Activated CD8-positive, alpha-beta memory T cell treated with anti-CD3 and anti-CD28 coated beads for 36 hours (primary cell): ENCODE measurements at regions not wholly inside any gene's neighbourhood (a gene's known extent, or its start where the extent isn't known, plus 50 kb on each side); places are given as distances from the start of the nearest gene placed in this dataset.

Experiments used
- CTCF ChIA-PET: fragments of 350-600 bp; sonication (Branson Sonifier 250); formaldehyde crosslinking; loops from one replicate; lab custom pipeline; 2021; ENCODE audit warnings: antibody characterized with exemption; lab: Charles Lee
- POLR2A ChIA-PET: fragments of 350-600 bp; sonication (Branson Sonifier 250); formaldehyde crosslinking; loops from one replicate; lab custom pipeline; 2021; ENCODE audit warnings: antibody characterized with exemption; lab: Charles Lee

DNA sequence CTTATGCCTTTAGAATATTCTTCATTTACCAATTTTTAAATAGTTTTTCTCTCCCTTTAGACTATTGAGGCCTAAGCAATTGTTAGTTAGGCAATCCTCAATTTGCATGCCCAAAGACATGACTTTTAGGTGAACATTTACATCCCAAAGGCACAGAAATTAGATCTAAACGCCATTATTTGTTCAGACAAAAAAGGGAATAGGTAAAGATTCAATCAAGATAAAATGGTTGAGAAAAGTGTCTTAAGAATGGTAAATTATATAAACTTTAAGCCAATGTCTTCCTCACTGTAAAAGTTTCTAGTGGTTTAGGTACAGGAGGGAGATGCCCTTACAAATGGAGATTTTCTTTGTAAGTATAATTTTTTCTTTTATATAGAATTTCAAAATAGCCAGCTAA, 50.2 kb upstream of the MME start:
- ChIA-PET POLR2A (no interaction called here), CTCF (no interaction called here)

DNA sequence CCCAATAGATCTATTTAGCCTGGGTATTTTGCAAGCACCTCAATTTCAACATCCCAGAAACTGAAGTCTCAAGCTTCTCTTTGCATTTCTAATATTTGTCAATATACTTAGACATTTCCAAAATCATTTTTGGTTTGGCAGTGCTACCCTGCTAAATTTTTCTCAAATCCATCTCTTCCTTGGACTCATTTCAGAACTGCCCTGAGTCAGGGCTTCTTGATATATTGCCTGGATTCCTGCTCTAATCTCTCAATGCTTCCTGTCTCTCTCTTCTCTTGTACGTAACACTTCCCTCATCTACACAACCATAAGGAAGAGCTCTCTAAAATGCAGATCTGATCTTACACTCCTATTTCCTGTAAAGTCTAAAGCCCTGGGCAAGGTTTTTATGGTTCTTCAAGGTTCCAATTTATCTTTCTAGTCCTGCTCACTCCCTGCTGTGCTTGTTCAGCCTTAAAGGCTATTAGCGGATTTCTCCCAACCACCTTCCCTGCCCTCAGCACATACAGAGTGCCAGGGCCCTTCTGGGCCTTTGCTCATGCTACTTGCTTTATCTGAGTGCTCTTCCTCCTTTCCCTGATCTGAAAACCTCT, 53.0 kb upstream of the MME start:
- POLR2A ChIA-PET, result no interaction called here
- CTCF ChIA-PET, result no interaction called here

DNA sequence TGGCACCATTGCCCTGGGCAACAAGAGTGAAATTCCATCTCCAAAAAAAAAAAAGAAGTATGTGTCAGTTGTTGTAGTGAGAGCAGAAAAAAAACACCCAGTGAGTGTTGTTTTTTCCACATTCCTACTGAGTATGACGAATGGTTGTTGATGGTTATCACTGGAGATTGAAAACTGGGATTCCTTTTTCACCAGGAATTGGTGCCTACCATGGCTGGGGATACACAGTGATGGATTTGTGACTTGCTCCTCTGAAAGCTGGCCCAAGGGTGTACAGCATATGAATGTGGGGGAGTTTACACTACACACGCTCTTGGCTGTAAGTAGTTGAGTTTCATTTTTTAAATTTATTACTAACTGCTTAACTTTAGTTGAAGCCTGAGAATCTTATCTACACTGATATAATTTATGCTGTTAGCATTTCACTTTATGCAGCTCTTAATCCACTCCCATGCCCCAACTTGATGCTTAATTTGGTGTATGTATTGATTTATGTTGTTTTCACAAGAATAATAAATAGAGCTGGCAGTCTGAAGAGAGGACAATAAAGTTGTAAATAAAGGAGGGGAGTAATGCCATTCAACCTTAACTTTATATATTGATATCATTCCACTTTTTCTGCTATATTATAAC, 56.0 kb upstream of the MME start:
- ChIA-PET CTCF (no interaction called here), POLR2A (no interaction called here)

DNA sequence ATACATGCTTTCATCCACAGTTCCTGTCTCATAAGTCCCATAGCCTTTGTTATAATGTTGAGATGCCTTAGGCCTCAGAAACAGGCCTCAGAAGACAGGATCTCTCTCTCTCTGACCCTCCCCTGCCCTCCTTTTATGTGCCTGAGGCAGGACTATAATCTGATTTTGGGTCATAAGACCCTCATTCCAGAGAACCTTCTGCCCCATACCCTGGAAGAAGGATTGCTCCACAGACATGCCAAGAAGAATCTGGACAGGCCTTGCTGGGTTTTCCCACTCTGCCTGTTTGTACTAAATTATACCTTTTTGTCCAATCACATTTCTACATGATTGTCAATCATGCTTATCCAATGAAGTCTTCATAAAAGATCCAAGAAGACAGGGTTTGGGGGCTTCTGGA, 57.2 kb upstream of the MME start:
- CTCF ChIA-PET, result no interaction called here
- POLR2A ChIA-PET, result no interaction called here

DNA sequence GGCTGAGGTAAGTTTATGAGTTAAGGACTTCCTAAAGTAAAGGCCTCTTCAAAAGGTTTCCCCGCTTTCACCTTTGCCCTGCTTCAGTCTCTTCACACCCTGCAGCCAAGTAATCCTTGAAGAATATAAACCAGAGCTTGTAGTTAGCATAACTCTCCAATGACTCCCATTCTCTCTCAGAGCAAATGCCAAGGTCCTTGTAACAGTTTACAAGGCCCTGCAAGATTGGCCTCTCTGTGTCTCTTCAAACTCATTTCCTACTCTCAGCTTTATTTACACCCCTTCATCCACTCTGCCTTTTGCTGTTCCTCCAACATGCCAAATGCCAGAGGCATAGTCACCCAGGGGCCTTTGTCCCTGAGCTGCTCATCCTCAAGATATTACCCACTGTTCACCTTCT, 60.5 kb upstream of the MME start:
- ChIA-PET POLR2A (no interaction called here), CTCF (no interaction called here)

DNA sequence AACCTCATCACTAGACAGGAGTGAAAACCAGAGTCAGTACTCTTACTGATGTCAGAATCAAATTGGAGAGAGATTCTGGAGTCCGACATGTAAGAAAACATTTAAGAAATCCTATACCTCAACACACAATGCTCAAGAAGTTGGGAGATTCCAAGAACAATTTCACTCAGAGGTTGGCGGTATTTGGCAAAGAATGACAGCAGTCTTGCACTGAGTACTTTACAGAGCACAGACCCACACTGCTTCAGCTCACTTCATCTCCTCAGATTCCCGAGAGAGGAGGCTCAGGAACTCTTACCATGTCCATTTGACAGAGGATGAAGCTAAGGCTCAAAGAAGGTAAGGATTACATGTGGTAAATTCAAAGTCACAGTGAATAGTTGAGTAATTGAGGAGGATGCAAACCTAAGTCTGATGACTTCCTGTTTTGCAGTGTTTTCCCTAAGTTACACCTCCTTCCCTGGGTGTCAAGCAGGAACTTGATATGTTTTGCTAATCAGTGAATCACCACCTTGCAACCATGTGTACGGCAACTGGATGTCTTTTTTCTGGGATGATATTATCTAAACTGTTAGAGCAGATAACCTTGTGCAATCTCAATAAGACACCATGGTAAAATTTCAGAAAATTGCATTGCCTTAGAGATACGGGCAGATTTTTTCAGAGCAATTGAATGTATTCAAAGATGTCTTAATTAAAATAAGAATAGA, 61.3 kb upstream of the MME start:
- ChIA-PET CTCF (no interaction called here), POLR2A (no interaction called here)

DNA sequence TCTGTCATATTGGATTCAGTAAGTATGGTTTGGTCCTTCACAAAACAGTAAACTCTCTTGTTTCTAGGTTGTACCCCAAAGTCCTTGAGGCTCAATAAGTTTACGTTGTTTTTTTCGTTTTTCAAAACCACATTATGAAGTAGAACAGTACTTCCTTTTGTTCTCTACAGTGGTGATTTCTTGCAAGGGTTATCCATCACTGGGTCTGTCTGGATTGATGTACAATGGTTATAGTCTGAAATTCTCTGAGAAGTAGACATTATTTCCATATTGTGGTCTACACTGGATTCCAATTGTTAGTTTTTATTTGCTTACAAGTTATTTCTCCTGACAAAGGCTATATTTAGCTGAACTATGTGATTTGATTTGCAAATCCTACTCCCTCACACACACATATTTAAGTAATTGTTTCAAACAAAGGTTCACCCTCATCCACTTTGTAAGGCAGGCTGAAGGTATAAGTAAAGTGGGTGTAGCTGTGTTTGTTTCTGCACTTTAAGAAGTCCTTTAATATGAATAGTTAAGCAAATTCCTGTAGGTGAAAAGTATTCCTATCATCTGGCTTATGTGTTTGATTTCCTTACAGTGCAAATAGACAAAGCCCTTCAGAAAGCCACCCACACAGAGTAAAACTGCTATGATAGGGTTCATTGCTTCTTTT, 64.2 kb upstream of the MME start:
- ChIA-PET CTCF (no interaction called here), POLR2A (no interaction called here)

DNA sequence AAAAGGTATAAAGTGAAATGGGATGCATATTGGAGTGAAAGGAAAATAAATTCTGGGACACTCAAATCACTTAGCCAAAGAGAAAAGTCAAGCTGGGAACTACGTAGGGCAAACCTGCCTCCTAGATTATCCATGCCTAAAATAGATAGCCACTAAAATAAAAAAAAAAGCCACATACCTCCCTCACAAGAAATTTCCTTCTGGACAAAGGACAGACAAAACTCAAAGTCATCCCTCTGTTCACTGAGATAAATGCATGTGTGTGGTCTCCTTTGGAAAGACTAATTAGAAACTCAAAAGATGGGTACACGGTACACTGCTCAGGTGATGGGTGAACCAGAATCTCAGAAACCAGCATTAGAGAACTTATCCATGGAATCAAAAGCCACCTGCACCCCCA, 65.2 kb upstream of the MME start:
- ChIA-PET CTCF (no interaction called here), POLR2A (no interaction called here)

DNA sequence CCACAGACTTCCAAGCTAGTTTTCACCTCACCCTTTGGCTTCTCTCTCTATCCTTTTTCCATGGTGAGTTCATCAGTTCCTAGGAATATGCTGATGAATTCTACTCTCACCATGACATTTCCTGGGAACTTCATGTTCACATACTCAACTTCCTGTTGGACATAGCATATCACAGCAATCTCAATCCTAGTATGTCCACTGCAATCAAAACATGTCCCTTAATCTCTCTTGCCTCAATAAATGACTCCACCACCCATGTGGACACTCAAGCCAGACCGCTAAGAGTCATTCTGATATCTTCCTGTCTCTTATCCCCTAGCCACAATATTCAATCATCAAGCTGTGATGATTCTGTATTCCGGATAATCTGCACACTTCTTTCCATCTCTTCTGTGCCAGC, 66.7 kb upstream of the MME start:
- POLR2A ChIA-PET, result no interaction called here
- CTCF ChIA-PET, result no interaction called here

DNA sequence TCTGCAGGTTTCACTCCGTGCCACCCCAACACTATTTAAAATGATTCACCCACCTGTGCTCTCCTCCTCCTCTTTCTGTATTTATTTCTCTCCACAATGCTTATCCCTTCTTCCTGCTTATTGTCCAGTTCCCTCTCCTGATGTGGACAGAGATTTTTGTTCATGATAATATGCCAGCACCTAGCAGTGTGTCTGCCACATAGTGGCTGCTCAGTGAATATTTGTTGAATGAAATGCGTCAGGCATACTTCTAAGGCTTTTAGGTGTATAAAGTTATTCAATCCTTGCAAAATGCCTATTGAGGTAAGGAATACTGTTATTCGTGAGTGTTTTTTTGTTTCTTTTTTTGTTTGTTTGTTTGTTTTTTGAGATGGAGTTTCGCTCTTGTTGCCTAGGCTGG, 67.5 kb upstream of the MME start:
- POLR2A ChIA-PET, result no interaction called here
- CTCF ChIA-PET, result no interaction called here

DNA sequence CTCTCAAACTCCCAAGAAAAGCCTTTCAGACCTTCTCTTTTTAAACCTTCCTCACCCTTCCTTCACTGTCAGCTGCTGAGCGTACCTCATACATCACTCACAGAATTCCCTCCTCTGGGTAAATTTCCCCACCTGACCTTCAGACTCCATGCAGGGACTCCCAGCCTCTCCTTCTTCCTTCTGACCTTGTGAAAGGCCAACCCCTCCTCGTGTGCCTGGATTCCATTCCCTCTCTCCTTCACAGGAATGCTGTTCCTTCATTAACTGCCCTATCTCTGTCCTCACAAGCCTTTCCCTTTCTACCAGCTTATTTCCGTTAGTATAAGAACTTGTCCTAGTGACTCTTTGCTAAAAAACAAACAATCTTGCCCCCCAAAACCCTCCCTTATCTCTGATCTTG, 69.7 kb upstream of the MME start:
- CTCF ChIA-PET, result no interaction called here
- POLR2A ChIA-PET, result no interaction called here

DNA sequence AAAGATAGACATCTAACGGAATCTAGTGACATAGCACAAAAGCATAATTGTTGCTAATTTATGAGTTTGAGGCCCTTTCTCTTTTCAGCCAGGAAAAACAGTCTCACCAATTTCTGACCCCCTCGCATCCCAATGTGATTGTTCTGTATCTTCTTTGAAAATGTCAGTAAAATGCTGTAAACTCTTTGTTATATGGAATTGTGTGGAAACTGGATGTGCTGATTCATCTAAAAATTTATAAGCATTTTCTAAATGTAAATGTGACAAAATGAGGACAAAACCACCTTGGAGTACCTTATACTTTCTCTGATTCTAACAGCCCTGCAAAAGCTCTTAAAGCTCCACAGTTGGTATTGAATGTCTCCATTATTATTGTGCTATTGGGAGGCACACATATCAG, 70.9 kb upstream of the MME start:
- POLR2A ChIA-PET, result interaction anchor here (0.6 kb wide), 1 partner anchor 694 kb away, joined by 5 read pairs; no protein-coding TSS in a partner anchor
- CTCF ChIA-PET, result no interaction called here

DNA sequence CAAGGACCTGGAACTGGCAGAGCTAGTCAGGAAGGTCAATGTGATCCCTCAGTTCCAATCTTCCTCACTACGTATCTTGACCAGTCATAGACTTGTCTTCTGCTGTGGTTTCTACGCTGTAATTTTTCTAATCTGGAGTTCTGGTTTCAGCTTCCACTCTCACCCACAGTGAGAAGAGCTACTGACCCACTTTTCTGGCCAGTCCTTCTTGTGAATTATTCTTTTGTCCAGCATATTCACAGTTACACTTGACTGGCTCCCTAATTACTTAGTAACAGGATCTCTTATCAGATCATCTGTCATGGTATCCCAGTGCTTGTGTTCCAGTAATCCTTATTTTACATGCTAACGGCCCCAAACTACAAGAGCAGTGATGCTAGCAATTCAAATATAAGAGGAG, 72.4 kb upstream of the MME start:
- ChIA-PET CTCF (no interaction called here), POLR2A (no interaction called here)

DNA sequence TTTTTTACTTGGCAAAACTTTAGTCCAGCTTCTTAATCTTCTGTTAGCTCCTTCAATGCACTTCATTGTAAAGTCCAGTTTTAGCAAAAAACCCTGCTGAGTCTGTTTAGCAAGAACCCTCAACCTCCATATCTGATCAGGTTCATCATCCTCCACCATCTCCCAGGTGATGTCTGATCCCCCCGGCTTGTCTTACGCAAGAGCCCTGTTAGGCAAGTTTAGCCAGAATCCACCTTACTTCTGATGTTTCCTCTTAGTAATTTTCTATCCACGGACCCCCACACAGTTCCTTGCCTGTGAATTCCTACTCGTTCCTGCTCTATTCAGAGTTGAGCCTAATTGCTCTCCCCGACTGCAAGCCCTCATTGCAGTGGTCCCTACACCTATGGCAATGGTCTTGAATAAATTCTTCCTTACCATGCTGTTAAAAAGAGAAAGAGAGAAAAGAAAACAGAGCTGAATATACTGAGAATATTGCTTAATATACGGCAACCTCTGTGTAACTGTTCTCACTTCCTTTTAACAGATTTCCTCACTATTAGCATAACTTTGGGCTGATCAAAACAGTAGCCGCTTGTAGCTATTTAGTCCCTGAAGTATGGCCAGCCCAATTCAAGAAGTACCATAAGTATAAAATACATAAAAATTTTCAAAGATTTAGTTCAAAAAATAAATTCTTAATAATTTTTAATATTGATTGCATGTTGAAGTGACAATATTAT, 78.7 kb upstream of the MME start:
- CTCF ChIA-PET, result no interaction called here
- POLR2A ChIA-PET, result no interaction called here

DNA sequence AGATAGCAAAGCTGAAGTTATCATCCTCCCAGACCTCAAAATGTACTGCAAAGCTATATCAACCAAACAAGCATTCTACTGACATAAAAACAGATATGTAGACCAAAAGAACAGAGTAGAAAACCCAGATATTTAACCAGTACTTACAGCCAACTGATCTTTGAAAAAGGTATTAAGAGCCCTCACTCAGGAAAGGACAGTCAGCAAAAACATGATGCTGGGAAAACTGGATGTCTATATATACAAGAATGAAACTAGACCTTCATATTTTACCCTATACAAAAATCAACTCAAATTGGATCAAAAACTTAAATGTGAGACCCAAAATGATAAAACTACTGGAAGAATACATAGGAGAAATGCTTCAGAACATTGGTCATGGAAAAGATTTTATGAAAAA, 87.5 kb upstream of the MME start:
- POLR2A ChIA-PET, result no interaction called here

DNA sequence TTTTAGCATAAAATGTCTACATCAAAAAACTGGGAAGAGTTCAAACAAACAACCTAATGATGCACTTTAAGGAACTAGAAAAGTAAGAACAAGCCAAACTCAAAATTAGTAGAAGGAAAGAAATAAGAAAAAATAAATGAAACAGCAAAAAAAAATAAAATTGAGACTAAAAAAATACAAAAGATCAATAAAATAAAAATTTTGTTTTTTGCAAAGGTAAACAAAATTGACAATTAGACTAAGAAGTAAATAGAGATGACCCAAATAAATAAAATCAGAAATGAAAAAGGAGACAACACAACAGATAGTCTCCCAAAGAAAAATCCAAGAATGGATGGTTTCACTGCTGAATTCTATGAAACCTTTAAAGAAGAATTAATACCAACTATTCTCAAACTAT, 89.6 kb upstream of the MME start:
- CTCF ChIA-PET, result no interaction called here
- POLR2A ChIA-PET, result no interaction called here

More for the DNA sequence above, 87.5 kb upstream of the MME start:
- CTCF ChIA-PET, result no interaction called here

DNA sequence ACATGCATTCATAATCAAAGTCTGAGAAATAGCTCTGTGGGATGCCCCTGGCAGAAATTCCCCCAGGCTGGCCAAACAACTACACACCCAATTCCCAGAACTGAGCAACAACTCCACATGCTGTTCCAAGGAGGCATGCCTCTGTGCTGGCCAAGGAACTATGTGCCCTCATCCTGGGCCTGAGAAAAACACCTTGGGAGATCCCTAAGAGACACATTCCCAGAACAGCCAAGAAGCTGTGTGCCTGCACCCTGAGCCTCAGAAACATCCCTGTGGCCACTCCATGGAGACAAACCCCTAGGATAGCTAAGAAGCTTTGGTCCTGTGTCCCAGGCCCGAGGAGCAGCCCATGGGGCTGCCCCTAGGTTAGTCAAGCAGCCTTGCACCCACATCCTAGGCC, 92.3 kb upstream of the MME start:
- CTCF ChIA-PET, result no interaction called here

DNA sequence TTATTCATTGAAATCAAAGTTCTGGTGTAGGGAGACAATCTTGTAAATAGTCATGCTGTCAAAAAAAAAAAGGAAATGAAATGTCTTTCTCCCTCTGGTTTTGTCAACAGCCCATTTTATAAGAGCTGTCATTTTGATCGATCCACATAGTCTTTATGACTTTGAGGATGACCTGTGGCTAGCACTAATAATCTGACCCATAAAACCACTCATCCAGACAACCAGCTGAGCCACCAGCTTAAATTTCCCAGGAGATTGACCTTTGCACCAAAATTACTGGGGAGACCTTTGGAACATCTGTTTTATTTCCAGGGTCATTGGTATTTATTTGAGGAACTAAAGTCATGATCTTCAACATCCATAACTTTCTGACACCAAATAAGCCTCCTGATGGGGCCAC, 98.5 kb upstream of the MME start:
- ChIA-PET CTCF (no interaction called here), POLR2A (no interaction called here)

More for the DNA sequence above, 92.3 kb upstream of the MME start:
- POLR2A ChIA-PET, result no interaction called here

DNA sequence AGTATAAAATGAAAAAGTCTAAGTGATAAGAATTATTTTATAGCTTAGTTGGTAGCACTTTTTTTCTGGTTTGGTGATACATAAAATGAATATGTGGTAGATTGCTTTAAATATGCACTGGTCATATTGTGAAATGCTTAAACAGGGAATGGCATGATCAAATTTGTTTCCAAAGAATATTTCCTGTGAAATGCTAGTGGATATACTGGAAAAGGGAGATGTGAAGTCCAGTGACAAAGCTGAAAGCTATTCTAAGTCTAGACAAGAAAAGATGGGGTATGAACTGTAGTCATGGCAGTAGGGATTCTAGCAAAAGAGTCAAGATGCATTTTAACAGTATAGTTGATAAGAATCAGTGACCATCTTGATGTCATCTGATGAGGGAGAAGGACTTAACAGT, 98.9 kb upstream of the MME start:
- ChIA-PET CTCF (no interaction called here), POLR2A (no interaction called here)

DNA sequence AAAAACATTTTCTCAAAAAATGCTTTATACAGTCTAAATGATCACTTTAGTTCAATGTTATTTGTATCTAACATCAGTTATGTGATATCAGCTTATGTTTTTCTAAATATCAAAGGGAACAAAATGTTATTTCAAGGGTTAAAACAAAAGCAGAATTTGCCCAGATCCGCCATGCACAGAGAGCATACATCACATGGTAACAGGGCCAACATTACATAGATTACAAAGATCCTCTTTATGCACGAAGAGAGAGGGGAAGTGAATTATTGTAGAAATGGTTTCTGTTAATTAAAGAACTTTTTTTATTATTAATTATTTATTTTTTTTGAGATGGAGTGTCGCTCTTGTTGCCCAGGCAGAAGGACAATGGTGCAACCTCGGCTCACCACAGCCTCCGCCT, 100.8 kb upstream of the MME start:
- ChIA-PET POLR2A (no interaction called here), CTCF (no interaction called here)
